DLD1 (cell line): ENCODE measurements at regions not wholly inside any gene's neighbourhood (a gene's known extent, or its start where the extent isn't known, plus 50 kb on each side); places are given as distances from the start of the nearest gene placed in this dataset.

Experiments
- in situ Hi-C: cut with HindIII; loops from 2 replicates; pipeline ENCODE4 v1.10.0; 2017; ENCODE audit warnings: low sequenced_read_pairs

- in situ Hi-C loops = no loop called here
Measured at GRCh38 chr11:115767047-115767802, 263.0 kb upstream of the CADM1 start.

- in situ Hi-C loops = no loop called here
Measured at GRCh38 chr11:115766561-115766960, 262.3 kb upstream of the CADM1 start.

DNA sequence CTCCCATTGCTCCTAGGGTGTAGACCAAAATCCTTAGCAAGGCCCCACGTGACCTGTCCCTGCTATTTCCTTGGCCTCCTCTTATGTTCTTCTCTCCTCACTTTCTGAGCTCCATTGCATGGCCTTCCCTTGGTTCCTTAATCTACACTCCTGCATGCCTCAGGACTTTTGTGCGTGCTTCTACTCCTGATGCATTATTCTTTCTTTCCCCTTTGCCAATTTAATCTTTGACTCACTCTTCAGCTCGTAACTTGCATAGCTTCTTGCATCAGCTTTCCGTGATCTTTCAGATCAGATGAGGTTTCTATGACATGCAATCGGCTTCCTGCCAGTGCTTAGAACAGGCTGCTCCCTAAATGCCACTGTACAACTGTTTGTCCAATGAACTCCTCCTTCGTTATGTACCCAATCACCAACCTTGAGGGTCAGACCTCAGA is 261.6 kb upstream of the CADM1 start:
- in situ Hi-C loops = no loop called here

DNA sequence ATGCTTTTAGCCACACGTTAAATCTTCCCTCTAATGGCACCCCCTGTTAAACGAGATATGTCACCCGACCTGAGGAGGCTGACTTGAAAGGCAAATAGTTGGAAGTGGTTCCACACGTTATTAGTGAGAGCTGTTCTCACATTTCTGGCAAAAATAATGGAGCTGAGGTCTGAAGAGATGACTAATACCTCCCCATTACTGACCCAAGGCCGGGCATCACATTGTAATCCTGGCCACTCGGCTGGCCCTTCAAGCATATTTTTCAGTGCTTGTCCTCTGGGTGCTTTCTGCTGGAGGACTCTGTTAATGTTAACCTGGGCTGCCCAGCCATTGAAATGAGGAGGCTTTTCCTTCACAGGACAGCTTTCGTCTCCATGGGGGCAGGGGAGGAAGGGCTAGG is 260.0 kb upstream of the CADM1 start:
- in situ Hi-C loops = no loop called here

DNA sequence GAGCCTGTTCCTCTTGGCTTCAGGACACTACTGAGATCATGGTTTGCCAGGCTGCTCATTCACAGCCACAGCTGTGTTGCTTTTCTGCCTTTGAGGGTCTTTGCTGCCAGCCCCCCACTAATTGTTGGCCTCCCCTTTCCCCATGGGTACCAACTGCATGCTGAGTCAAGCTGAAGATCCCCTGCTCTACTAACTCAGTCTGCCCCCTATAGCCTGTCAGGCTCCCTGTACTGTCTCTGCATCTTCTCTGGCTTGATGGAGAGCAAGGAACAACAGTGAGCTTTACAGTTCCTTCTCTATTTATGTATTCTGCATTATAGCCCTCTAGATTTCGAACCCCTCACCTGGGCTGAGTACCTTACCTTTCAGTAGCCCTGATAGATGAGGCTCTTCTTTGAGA is 257.6 kb upstream of the CADM1 start:
- in situ Hi-C loops = no loop called here

GRCh38 chr11:115761348-115761747 is 257.1 kb upstream of the CADM1 start:
- in situ Hi-C loops = no loop called here

- in situ Hi-C loops = no loop called here
Measured at GRCh38 chr11:115760461-115761320, 256.5 kb upstream of the CADM1 start.

DNA sequence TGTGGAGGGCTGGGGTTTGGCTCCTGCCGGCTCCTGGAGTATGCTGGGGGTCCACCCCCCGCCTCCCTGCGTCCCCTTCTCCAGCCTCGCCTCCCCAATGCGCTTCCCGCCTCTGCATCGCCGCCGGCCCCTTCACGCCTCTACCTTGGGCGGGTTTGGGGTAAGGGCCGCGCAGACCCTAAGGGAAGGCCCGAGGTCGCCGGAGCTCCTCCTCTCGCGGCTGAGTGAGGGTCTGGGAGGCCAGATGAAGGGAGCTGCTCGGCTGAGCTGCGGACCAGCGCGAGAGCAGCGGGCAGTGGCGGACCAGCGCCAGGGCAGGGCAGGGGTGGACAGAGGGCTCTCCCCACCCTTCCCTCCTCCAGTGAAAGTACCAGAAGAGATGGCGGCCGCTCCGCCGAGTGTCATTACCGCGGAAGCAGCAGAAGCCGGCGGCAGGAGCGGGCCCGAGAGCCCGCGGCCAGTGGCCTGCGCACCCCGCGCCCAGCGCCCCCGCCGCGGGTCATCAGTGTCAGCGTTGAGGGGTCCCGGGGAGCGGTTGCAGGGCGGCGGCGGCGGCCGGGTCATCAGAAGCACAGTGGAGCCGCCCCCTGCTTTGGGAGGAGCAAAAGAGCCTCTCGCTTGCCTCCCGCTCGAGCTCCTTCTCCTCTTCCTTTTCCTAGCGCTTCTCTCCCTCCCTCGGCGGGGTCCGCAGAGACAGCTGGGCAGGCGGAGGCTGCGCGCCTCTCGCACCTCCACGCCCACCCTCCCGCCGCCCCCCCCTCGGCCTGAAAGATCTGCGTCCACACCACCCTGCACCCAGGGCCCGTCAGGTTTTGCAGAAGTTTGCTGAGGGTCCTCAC is 255.6 kb upstream of the CADM1 start:
- in situ Hi-C loops = no loop called here

DNA sequence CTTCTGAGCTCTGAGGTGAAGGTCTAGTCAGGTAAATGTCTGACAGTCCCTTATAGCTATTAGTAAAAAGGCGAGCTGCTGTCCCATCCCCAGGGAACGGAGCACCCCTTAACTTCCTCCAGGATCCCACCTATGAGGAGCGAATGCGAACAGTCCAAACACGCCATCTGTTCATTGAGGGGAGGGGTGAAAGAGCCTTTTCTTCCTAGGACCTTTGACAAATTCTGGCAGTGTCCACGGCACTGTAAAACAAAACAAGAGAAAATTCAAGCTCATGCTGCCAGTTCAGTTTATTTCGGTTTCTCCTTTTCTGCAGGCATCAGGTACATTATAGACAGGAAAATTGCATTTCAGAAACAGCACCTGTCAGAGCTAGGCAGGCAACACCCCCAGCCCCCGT is 253.8 kb upstream of the CADM1 start:
- in situ Hi-C loops = no loop called here

- in situ Hi-C loops = no loop called here
Measured at GRCh38 chr11:115751243-115752015, 247.2 kb upstream of the CADM1 start.

DNA sequence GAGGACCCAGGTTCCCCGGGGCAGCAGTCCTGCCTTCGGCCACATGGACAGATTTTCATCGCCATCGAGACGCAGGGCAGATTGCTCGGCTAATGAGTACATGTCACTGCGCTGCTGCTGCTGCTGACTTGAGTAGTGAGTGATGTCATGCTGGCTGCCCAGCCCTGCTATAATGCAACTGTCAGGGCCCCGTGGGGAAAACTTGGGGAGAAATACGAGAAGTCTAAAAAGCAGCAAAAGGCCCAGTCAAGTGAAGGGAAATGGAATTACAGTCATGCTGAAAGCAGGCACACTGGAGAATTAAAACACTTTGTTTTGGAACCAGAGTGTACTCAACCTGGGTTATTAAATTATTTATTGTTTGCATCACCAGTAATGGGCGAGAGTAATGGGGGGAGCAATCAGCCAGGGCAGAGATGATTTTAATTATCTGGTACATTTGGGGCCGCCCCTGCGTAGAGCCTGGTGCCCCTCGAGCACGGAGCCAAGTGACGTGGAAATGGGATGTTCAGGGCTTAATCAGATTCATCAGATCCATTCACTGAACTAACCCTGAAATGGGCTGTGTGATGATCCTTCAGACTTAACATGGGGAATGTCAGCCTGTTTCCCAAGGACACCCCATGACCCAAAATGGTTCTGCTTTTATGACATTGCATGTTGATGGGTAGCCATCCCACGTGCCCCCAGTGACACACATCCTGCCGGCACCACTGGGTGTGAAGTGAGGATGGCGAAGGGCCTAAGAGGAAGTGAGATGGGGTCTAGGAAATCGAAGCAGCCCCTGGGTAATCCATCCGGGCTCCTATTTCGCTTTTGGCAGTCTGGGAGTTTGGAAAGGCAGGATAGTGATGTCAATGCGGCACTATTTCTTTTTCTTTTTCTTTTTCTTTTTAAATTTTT is 241.6 kb upstream of the CADM1 start:
- in situ Hi-C loops = no loop called here

- in situ Hi-C loops = no loop called here
Measured at GRCh38 chr11:115745066-115745465, 240.9 kb upstream of the CADM1 start.

- in situ Hi-C loops = no loop called here
Measured at GRCh38 chr11:115743719-115744118, 239.5 kb upstream of the CADM1 start.

DNA sequence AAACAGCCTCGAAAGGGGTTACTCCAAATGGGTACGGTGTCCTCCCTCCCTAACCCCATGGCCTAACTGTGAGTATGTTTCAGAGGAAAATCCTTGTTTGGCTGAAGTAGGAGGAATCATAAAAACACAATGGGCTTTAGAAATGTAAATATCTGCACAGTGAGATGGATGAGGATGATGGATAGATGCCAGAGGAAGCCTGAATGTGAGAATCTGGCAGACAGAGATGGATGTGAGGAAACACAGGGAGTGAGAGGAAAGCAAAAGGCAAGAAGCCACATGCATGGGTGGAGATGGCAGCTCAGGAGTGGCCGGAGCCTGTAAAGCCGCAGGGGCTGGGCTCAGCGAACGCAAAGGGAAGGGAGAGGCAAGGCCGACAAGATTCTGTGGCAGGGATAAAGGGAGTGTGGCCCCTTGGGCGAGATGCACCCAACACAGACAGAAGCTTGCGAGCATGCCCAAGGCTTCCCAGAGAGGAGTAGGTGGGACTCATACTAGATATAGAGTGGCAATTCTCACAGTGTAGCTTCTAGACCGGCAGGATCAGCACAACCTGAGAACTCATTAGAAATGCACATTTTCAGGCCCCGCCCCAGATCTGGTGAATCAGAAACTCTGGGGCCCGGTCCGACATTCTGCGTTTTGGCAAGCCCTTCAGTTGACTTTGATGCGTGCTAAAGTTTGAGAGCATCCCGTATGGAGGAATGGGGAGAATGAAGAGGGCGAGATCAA is 237.3 kb upstream of the CADM1 start:
- in situ Hi-C loops = no loop called here

GRCh38 chr11:115740324-115740723 is 236.1 kb upstream of the CADM1 start:
- in situ Hi-C loops = no loop called here

GRCh38 chr11:115739878-115740277 is 235.7 kb upstream of the CADM1 start:
- in situ Hi-C loops = no loop called here

DNA sequence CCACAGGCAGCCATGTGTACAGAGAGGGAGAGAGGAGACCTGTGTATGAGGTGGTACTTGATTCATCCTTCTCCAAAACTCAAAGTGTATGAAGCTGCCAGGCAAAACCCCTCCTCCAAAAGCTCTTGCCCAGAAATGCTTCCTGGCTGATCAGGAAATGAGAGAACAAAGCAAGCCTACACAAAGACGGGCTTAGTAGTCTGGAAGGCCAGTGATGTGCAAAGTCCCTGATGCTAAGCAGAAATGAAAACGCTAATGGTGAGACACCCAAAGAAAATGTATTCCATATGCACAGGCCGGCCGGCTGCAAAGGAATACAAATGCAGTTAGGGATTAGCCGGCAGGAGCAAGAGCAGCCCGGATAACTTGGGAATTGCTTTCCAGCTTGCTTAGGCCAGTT is 234.9 kb upstream of the CADM1 start:
- in situ Hi-C loops = no loop called here

DNA sequence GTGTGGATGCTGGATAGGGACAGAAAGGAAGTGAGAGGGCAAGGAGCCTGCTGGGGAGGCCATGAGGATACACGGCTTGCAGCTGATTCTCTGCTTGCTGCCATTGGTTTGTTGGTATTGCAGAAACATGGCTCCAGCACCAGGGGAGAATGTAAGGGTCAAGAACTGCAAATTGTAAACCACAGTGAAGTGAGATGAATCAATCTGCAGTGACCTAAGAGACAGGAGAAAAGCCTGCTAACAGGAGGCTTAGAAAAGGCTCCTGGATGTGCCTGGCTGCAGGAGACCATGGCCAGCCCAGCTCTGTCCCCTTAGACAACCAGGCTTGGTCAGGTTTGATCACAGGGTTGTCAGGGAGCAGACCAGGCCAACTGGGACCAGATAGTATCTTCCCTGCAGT is 233.7 kb upstream of the CADM1 start:
- in situ Hi-C loops = no loop called here

DNA sequence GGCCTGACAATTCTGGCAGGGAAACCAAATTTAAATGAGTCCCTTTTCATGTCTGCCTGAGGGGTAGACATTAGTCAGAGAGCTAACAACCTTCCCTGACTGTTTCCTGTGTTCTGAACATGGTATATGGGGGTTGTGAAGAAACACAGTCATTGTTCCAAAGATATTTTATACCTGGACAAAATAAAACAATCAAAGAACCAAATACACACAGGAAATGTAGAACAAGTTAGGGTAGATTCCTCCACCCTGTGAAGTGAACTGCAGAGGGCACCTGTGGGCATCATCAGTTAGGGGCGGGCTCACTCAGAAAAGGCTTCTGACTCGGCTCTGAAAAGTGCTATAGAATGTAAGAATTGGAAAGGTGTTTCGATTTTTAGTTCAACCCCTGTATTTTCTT is 231.9 kb upstream of the CADM1 start:
- in situ Hi-C loops = no loop called here
